HEK293 (cell line): ENCODE measurements at regions not wholly inside any gene's neighbourhood (a gene's known extent, or its start where the extent isn't known, plus 50 kb on each side); places are given as distances from the start of the nearest gene placed in this dataset.

Experiments used
- CTCF ChIA-PET: fragments of 350-600 bp; formaldehyde crosslinking; extraction: SDS; loops from one replicate; lab custom pipeline; 2021; ENCODE audit warnings: antibody characterized with exemption; lab: Yijun Ruan, JAX
- POLR2A ChIA-PET: fragments of 300-600 bp; formaldehyde crosslinking; extraction: SDS; loops from one replicate; lab custom pipeline; 2020; ENCODE audit warnings: antibody characterized with exemption, inconsistent platforms; lab: Yijun Ruan, JAX
- H3K27ac ChIP-seq: fragments of 200-500 bp; sonication (Bioruptor generic); 2 replicates; pipeline ENCODE4 v1.5.1; 2014; ENCODE audit warnings: low read depth, low read length, control low read depth, inconsistent platforms; ENCODE audit errors: extremely low read depth
- H3K36me3 ChIP-seq, 2 experiments: fragments of 200-500 bp in 1 of 2; sonication (Bioruptor generic) in 1 of 2; 1 replicate in 1 of 2; 2 replicates in 1 of 2; pipeline ENCODE4 v1.5.1; 2014 to 2017; ENCODE audit warnings: inconsistent platforms in 2 of 2, low read length in 2 of 2; ENCODE audit not compliant: control insufficient read depth in 2 of 2, insufficient read depth in 1 of 2
- H3K4me1 ChIP-seq: fragments of 200-500 bp; sonication (Bioruptor generic); 2 replicates; pipeline ENCODE4 v1.5.1; 2014; ENCODE audit warnings: mild to moderate bottlenecking, low read length, inconsistent platforms; ENCODE audit not compliant: control insufficient read depth, insufficient read depth
- H3K4me3 ChIP-seq: 2 replicates; pipeline ENCODE4 v1.5.1; 2011; ENCODE audit warnings: low read depth, mild to moderate bottlenecking, control low read depth, low read length, moderate library complexity
- H3K9me3 ChIP-seq: fragments of 200-500 bp; sonication (Bioruptor generic); 2 replicates; pipeline ENCODE4 v1.5.1; 2014; ENCODE audit warnings: low read depth, low read length, inconsistent platforms; ENCODE audit not compliant: control insufficient read depth, insufficient read depth
- ELK4 ChIP-seq: IDR thresholded peaks from 2 replicates; pipeline ENCODE4 v1.6.1; 2011; ENCODE audit warnings: mild to moderate bottlenecking, low read depth, low read length, borderline replicate concordance
- GFI1B ChIP-seq: fragments of 450-650 bp; formaldehyde crosslinking; IDR thresholded peaks from 2 replicates; pipeline ENCODE4 v1.5.1; 2016; ENCODE audit warnings: missing biosample characterization, missing genetic modification characterization
- KLF1 ChIP-seq: fragments of 450-650 bp; formaldehyde crosslinking; IDR thresholded peaks from 2 replicates; pipeline ENCODE4 v1.5.1; 2016; ENCODE audit warnings: missing biosample characterization, missing genetic modification characterization
- ZFHX2 ChIP-seq: fragments of 450-650 bp; formaldehyde crosslinking; conservative IDR thresholded peaks from 2 replicates; pipeline ENCODE4 v1.5.1; 2016; ENCODE audit warnings: missing biosample characterization, missing genetic modification characterization
- ZNF121 ChIP-seq: fragments of 450-650 bp; formaldehyde crosslinking; IDR thresholded peaks from 2 replicates; pipeline ENCODE4 v1.5.1; 2016; ENCODE audit warnings: missing biosample characterization, missing genetic modification characterization
- ZNF148 ChIP-seq: fragments of 450-650 bp; formaldehyde crosslinking; IDR thresholded peaks from 2 replicates; pipeline ENCODE4 v1.5.0; 2017; ENCODE audit warnings: missing biosample characterization, missing genetic modification characterization, borderline replicate concordance
- ZNF157 ChIP-seq: fragments of 450-650 bp; formaldehyde crosslinking; IDR thresholded peaks from 2 replicates; pipeline ENCODE4 v1.5.1; 2016; ENCODE audit warnings: missing biosample characterization, missing genetic modification characterization
- ZNF18 ChIP-seq: fragments of 450-650 bp; formaldehyde crosslinking; IDR thresholded peaks from 2 replicates; pipeline ENCODE4 v1.5.1; 2016; ENCODE audit warnings: missing biosample characterization, missing genetic modification characterization
- ZNF2 ChIP-seq: fragments of 450-650 bp; formaldehyde crosslinking; IDR thresholded peaks from 2 replicates; pipeline ENCODE4 v1.5.1; 2016; ENCODE audit warnings: missing biosample characterization, missing genetic modification characterization
- ZNF211 ChIP-seq: fragments of 450-650 bp; formaldehyde crosslinking; IDR thresholded peaks from 2 replicates; pipeline ENCODE4 v1.5.1; 2016; ENCODE audit warnings: low read depth, missing biosample characterization, missing genetic modification characterization
- ZNF223 ChIP-seq: fragments of 450-650 bp; formaldehyde crosslinking; IDR thresholded peaks from 2 replicates; pipeline ENCODE4 v1.5.1; 2016; ENCODE audit warnings: missing biosample characterization, missing genetic modification characterization
- ZNF248 ChIP-seq: fragments of 450-650 bp; formaldehyde crosslinking; IDR thresholded peaks from 2 replicates; pipeline ENCODE4 v1.5.1; 2017; ENCODE audit warnings: missing biosample characterization, missing genetic modification characterization
- ZNF280C ChIP-seq: fragments of 450-650 bp; formaldehyde crosslinking; IDR thresholded peaks from 2 replicates; pipeline ENCODE4 v1.5.1; 2016; ENCODE audit warnings: missing biosample characterization, missing genetic modification characterization
- ZNF433 ChIP-seq: fragments of 450-650 bp; formaldehyde crosslinking; IDR thresholded peaks from 2 replicates; pipeline ENCODE4 v1.5.1; 2016; ENCODE audit warnings: missing biosample characterization, missing genetic modification characterization, low read depth
- ZNF518A ChIP-seq: fragments of 450-650 bp; formaldehyde crosslinking; conservative IDR thresholded peaks from 2 replicates; pipeline ENCODE4 v1.5.1; 2016; ENCODE audit warnings: low read depth, missing biosample characterization, missing genetic modification characterization
- ZNF623 ChIP-seq: fragments of 450-650 bp; formaldehyde crosslinking; IDR thresholded peaks from 2 replicates; pipeline ENCODE4 v1.5.1; 2016; ENCODE audit warnings: missing biosample characterization, missing genetic modification characterization
- ZNF660 ChIP-seq: fragments of 450-650 bp; IDR thresholded peaks from 2 replicates; pipeline ENCODE4 v1.5.1; 2018; ENCODE audit warnings: missing biosample characterization, mild to moderate bottlenecking, missing genetic modification characterization
- ZNF785 ChIP-seq: fragments of 450-650 bp; formaldehyde crosslinking; IDR thresholded peaks from 2 replicates; pipeline ENCODE4 v1.5.1; 2016; ENCODE audit warnings: missing biosample characterization, missing genetic modification characterization

GRCh38 chr18:68104036-68104435 is 587.5 kb upstream of the DSEL start (continued):
- TF ChIP-seq ZNF518A (no peak), ZNF211 (tag by site-specific recombination) (no peak), ZNF18 (tag by site-specific recombination) (no peak)

GRCh38 chr18:68103561-68103960 is 587.0 kb upstream of the DSEL start:
- H3K36me3 ChIP-seq: no peaks in the 10 kb centered on the region
- H3K4me3 ChIP-seq: no peak overlapping the region
- no peaks in the 10 kb centered on the region for H3K4me1 ChIP-seq
- ChIA-PET POLR2A (no interaction called here), CTCF (no interaction called here)
- H3K9me3 ChIP-seq: no peaks in the 10 kb centered on the region
- no peak for TF ChIP-seq ZNF785
- no peak for TF ChIP-seq ZNF248 (tag by site-specific recombination)
- no peak for TF ChIP-seq ELK4
- H3K27ac ChIP-seq: no peak overlapping the region

GRCh38 chr18:68102117-68102516 is 585.6 kb upstream of the DSEL start:
- no peak overlapping the region for H3K27ac ChIP-seq
- no peaks in the 10 kb centered on the region for H3K4me1 ChIP-seq
- H3K36me3 ChIP-seq: no peaks in the 10 kb centered on the region
- ChIA-PET POLR2A (no interaction called here), CTCF (no interaction called here)
- no peak overlapping the region for H3K4me3 ChIP-seq
- H3K9me3 ChIP-seq: no peaks in the 10 kb centered on the region
- TF ChIP-seq ZNF623: no peak
- TF ChIP-seq ZNF121 (tag by site-specific recombination): no peak
- TF ChIP-seq KLF1 (tag by site-specific recombination): no peak
- no peak for TF ChIP-seq ZNF223
- no peak for TF ChIP-seq ZNF433 (tag by site-specific recombination)
- no peak for TF ChIP-seq ZNF660 (tag by site-specific recombination)
- TF ChIP-seq ZNF2 (tag by site-specific recombination): no peak
- no peak for TF ChIP-seq ZFHX2 (tag by site-specific recombination)
- no peak for TF ChIP-seq GFI1B (tag by site-specific recombination)
- no peak for TF ChIP-seq ZNF280C (tag by site-specific recombination)
- TF ChIP-seq ZNF148 (tag by site-specific recombination): no peak
- no peak for TF ChIP-seq ZNF157 (tag by site-specific recombination)
